Adrenal gland (tissue), 9 donors: ENCODE measurements at regions not wholly inside any gene's neighbourhood (a gene's known extent, or its start where the extent isn't known, plus 50 kb on each side); places are given as distances from the start of the nearest gene placed in this dataset.

Experiments
- DNase-seq, 7 donors: peaks; one replicate each; pipeline ENCODE4 v3.0.0-alpha.2; 2019 to 2020
- H3K27ac ChIP-seq, 5 donors: fragments of 200-600 bp; sonication (generic) in 4 of 5; 1 replicate in 3 of 5; 2 replicates in 2 of 5; pipeline versions ENCODE4 v1.5.1 to v1.8.0; 2016 to 2020; ENCODE audit warnings: mild to moderate bottlenecking in 1 of 5
- H3K27me3 ChIP-seq: fragments of 200-600 bp; 2 replicates; pipeline ENCODE4 v1.8.0; 2021
- H3K36me3 ChIP-seq, 2 donors: fragments of 200-600 bp; replicated peaks in 1 of 2; 1 replicate in 1 of 2; 2 replicates in 1 of 2; pipeline versions ENCODE4 v1.5.1 to v1.8.0; 2018 to 2022
- H3K4me1 ChIP-seq, 2 donors: fragments of 200-600 bp; replicated peaks in 1 of 2; 1 replicate in 1 of 2; 2 replicates in 1 of 2; pipeline versions ENCODE4 v1.5.1 to v1.8.0; 2018 to 2021
- H3K4me3 ChIP-seq, 4 donors: fragments of 200-600 bp; sonication (generic) in 3 of 4; one replicate each; pipeline ENCODE4 v1.5.1; 2016 to 2018
- H3K9me3 ChIP-seq, 3 donors: fragments of 200-600 bp; sonication (generic) in 1 of 3; replicated peaks in 1 of 3; 1 replicate in 2 of 3; 2 replicates in 1 of 3; pipeline versions ENCODE4 v1.5.1 to v1.8.0; 2016 to 2021
- CTCF ChIP-seq, 6 experiments: fragments of 450-650 bp in 4 of 6; fragments of 200-600 bp in 2 of 6; sonication (generic) in 1 of 6; IDR thresholded peaks; 1 replicate in 5 of 6; 2 replicates in 1 of 6; pipeline versions ENCODE4 v1.5.1 to v1.8.0; 2016 to 2021; ENCODE audit warnings: antibody characterized with exemption in 6 of 6, mild to moderate bottlenecking in 2 of 6, moderate library complexity in 1 of 6
- POLR2A ChIP-seq, 2 donors: fragments of 450-650 bp; IDR thresholded peaks; one replicate each; pipeline ENCODE4 v1.6.1; 2017; ENCODE audit warnings: antibody characterized with exemption in 2 of 2, mild to moderate bottlenecking in 2 of 2, moderate library complexity in 1 of 2
- WGBS, 4 donors: extraction: QIAGEN DNeasy Blood & Tissue Kit in 2 of 4; methylation state at CpG; one replicate each; pipeline versions ENCODE4 v1.1.5 to v1.1.7; 2013 to 2017; 5-methylcytosine and 5-hydroxymethylcytosine counted together
- intact Hi-C, 2 donors: fragments of 100-400 bp; cut with DNase I; formaldehyde crosslinking; loops; one replicate each; pipeline versions ENCODE4 v1.14.1 to v1.15.0; 2022 to 2023
- donor health status: healthy with polysubstance abuse.
- donor health status: Bipolar disorder and iron deficiency.
- donor health status: DM: yes; HTN: yes; CAD: no.
- donor health status: DM: no; HTN: no; CAD: no.
- donor health status: DM: no; HTN: no; CAD: no.

- H3K27me3 ChIP-seq, result no peaks in the 10 kb centered on the region
- TF ChIP-seq POLR2A (IDR thresholded peaks at IDR 0.05) (no peak), CTCF (IDR thresholded peaks at IDR 0.05) (no peak)
- 75 to 84% (median 82%) methylated on average over 5 of the region's 5 CpGs for WGBS, 4 donors
- no peak overlapping the region for H3K27ac ChIP-seq
- no peaks in the 10 kb centered on the region for H3K4me1 ChIP-seq
- no peak for DNase-seq
- H3K9me3 ChIP-seq, result no peaks in the 10 kb centered on the region
- no peaks in the 10 kb centered on the region for H3K36me3 ChIP-seq
- no peak overlapping the region for H3K4me3 ChIP-seq
- intact Hi-C loops, result no loop called here
Measured at GRCh38 chr16:6593799-6594198, 738.8 kb upstream of the RBFOX1 start.

- WGBS, 4 donors, result 54 to 60% (median 55%) methylated on average over 3 of the region's 3 CpGs
- no peak overlapping the region for H3K27ac ChIP-seq
- no peaks in the 10 kb centered on the region for H3K27me3 ChIP-seq
Measured at GRCh38 chr16:6576606-6577005, 756.0 kb upstream of the RBFOX1 start.

GRCh38 chr16:6576113-6576512 is 756.5 kb upstream of the RBFOX1 start:
- intact Hi-C loops, result no loop called here
- WGBS, 4 donors, result 63 to 67% (median 63%) methylated on average over 10 of the region's 10 CpGs

More at GRCh38 chr16:6576606-6577005, 756.0 kb upstream of the RBFOX1 start:
- TF ChIP-seq CTCF (IDR thresholded peaks at IDR 0.05) (no peak), POLR2A (IDR thresholded peaks at IDR 0.05) (no peak)
- Histone ChIP-seq H3K36me3 (no peaks in the 10 kb centered on the region), H3K4me1 (no peaks in the 10 kb centered on the region), H3K9me3 (no peaks in the 10 kb centered on the region), H3K4me3 (no peak overlapping the region)
- intact Hi-C loops, result no loop called here
- no peak for DNase-seq

GRCh38 chr16:6574146-6574545 is 758.5 kb upstream of the RBFOX1 start:
- no peaks in the 10 kb centered on the region for H3K4me1 ChIP-seq
- intact Hi-C loops, result no loop called here
- no peak for DNase-seq
- no peaks in the 10 kb centered on the region for H3K27me3 ChIP-seq
- H3K36me3 ChIP-seq, result no peaks in the 10 kb centered on the region
- H3K4me3 ChIP-seq, result no peak overlapping the region
- WGBS, 4 donors, result 85 to 94% (median 87%) methylated on average over 15 to 16 of the region's 16 CpGs
- no peaks in the 10 kb centered on the region for H3K9me3 ChIP-seq
- no peak overlapping the region for H3K27ac ChIP-seq
- no peak for TF ChIP-seq POLR2A (IDR thresholded peaks at IDR 0.05)
- TF ChIP-seq CTCF (IDR thresholded peaks at IDR 0.05), result no peak

More at GRCh38 chr16:6576113-6576512, 756.5 kb upstream of the RBFOX1 start:
- H3K4me3 ChIP-seq, result no peak overlapping the region
- H3K27ac ChIP-seq, result no peak overlapping the region
- no peaks in the 10 kb centered on the region for H3K27me3 ChIP-seq
- TF ChIP-seq CTCF (IDR thresholded peaks at IDR 0.05) (no peak), POLR2A (IDR thresholded peaks at IDR 0.05) (no peak)
- no peak for DNase-seq
- H3K9me3 ChIP-seq, result no peaks in the 10 kb centered on the region
- no peaks in the 10 kb centered on the region for H3K36me3 ChIP-seq
- no peaks in the 10 kb centered on the region for H3K4me1 ChIP-seq
